Breast epithelium (tissue), 4 donors: ENCODE measurements at regions not wholly inside any gene's neighbourhood (a gene's known extent, or its start where the extent isn't known, plus 50 kb on each side); places are given as distances from the start of the nearest gene placed in this dataset.

Experiments
- DNase-seq, 2 donors: peaks; one replicate each; pipeline ENCODE4 v3.0.0-alpha.2; 2019; ENCODE audit warnings: low spot score in 2 of 2
- H3K27ac ChIP-seq, 2 donors: fragments of 200-600 bp; sonication (generic) in 1 of 2; one replicate each; pipeline ENCODE4 v1.5.1; 2016 to 2019; ENCODE audit warnings: mild to moderate bottlenecking in 1 of 2
- H3K27me3 ChIP-seq, 2 donors: fragments of 200-600 bp; sonication (generic) in 1 of 2; one replicate each; pipeline versions ENCODE4 v1.5.1 to v1.6.0; 2017 to 2019; ENCODE audit warnings: control low read depth in 1 of 2, mild to moderate bottlenecking in 1 of 2
- H3K36me3 ChIP-seq: fragments of 200-600 bp; one replicate; pipeline ENCODE4 v1.5.1; 2019
- H3K4me1 ChIP-seq, 2 donors: fragments of 200-600 bp; sonication (generic); one replicate each; pipeline ENCODE4 v1.5.1; 2016 to 2019; ENCODE audit warnings: control low read depth in 1 of 2
- H3K4me3 ChIP-seq, 3 donors: fragments of 200-600 bp; sonication (generic); 1 replicate in 2 of 3; 2 replicates in 1 of 3; pipeline ENCODE4 v1.5.1; 2016 to 2019; ENCODE audit warnings: mild to moderate bottlenecking in 3 of 3, moderate library complexity in 2 of 3
- H3K9me3 ChIP-seq, 2 donors: fragments of 200-600 bp; sonication (generic) in 1 of 2; one replicate each; pipeline ENCODE4 v1.5.1; 2016 to 2019; ENCODE audit warnings: control low read depth in 1 of 2
- POLR2A ChIP-seq: fragments of 450-650 bp; IDR thresholded peaks from one replicate; pipeline ENCODE4 v1.6.1; 2016; ENCODE audit warnings: antibody characterized with exemption, mild to moderate bottlenecking, moderate library complexity
- POLR2AphosphoS5 ChIP-seq, 3 donors: sonication (generic); formaldehyde crosslinking; IDR thresholded peaks; one replicate each; pipeline ENCODE4 v1.6.1; 2017; ENCODE audit warnings: antibody characterized with exemption in 3 of 3
- intact Hi-C: fragments of 100-400 bp; cut with DNase I; formaldehyde crosslinking; loops from one replicate; pipeline ENCODE4 v1.15.1; 2023; ENCODE audit warnings: low total_unique reads
- TF ChIP-seq, protein P1 (sequence below), 3 donors: fragments of 450-650 bp; IDR thresholded peaks; one replicate each; pipeline ENCODE4 v1.5.1; 2016 to 2017; ENCODE audit warnings: antibody characterized with exemption in 3 of 3, mild to moderate bottlenecking in 3 of 3, moderate library complexity in 3 of 3

DNA sequence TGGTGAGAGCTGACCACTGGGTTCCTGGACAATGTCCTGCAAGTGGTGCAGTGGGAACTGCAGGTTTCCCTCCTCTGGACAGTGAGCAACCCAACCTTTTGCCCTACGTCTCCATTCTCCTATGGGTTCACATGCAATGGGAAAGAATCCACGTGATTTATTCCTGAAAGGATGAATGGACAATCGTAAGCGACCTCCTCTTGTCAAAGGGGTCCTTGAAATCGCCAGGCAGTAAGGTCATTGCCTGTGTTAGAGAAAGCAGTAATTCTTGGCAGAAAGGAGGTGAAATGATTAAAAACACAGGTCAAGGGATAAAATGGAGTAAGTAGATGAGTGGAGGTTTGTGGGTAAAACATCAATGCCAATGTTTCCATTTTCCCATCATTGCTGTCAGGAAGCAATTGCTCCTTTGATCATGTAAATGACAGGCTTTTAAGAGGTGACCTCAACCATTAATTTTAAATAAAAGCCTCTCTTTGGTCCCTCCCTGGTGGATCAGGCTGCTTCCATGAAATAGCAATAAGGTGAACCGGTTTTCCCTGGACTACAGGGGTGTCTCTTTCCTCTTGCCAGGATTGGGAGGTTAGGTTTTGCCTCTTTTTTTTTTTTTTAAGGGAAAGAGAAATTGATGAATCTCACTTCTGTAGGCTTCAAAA is 330.0 kb upstream of the PRKCQ start:
- Histone ChIP-seq H3K36me3 (no peaks in the 10 kb centered on the region), H3K4me3 (no peak overlapping the region), H3K27me3 (no peaks in the 10 kb centered on the region), H3K27ac (no peak overlapping the region), H3K9me3 (no peaks in the 10 kb centered on the region), H3K4me1 (no peaks in the 10 kb centered on the region)
- TF ChIP-seq, protein P1, sequence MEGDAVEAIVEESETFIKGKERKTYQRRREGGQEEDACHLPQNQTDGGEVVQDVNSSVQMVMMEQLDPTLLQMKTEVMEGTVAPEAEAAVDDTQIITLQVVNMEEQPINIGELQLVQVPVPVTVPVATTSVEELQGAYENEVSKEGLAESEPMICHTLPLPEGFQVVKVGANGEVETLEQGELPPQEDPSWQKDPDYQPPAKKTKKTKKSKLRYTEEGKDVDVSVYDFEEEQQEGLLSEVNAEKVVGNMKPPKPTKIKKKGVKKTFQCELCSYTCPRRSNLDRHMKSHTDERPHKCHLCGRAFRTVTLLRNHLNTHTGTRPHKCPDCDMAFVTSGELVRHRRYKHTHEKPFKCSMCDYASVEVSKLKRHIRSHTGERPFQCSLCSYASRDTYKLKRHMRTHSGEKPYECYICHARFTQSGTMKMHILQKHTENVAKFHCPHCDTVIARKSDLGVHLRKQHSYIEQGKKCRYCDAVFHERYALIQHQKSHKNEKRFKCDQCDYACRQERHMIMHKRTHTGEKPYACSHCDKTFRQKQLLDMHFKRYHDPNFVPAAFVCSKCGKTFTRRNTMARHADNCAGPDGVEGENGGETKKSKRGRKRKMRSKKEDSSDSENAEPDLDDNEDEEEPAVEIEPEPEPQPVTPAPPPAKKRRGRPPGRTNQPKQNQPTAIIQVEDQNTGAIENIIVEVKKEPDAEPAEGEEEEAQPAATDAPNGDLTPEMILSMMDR (IDR thresholded peaks at IDR 0.05), result no peak
- no peak for TF ChIP-seq POLR2A
- TF ChIP-seq POLR2AphosphoS5 (IDR thresholded peaks at IDR 0.05), result no peak
- intact Hi-C loops, result no loop called here
- no peak for DNase-seq

DNA sequence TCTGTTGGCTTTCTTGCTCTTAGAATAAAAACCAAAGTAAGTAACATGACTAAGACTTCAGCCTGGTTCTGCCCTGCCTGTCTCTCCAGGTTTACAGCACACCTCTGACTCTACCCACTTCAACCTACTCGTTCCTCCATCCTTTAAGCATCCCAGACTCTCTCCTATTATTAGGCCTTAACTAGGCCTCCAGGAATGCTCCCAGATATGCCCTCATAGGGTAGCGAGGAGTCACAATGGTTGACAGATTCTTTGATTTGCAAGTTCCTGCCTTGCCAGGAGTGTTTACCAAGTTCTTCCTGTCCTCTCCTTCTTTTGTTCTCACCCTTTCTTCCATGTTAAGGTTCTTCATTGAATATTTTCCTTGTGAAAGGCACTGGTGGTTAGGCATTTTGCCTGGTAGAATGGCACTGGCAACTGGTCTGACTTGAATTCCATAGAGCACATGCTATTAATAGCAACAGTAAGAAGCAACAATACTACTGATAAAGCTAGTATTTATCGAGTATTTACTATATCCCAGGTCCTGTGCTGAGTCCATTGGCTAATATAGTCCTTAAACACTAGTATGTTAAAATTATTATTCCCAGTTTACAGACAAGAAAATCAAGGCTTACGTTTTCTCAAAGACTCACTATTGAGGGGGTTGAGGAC is 327.9 kb upstream of the PRKCQ start:
- no peak for DNase-seq
- Histone ChIP-seq H3K4me3 (no peak overlapping the region), H3K27ac (no peak overlapping the region), H3K36me3 (no peaks in the 10 kb centered on the region), H3K9me3 (no peaks in the 10 kb centered on the region), H3K27me3 (no peaks in the 10 kb centered on the region), H3K4me1 (no peaks in the 10 kb centered on the region)
- TF ChIP-seq, protein P1 (IDR thresholded peaks at IDR 0.05), result no peak
- TF ChIP-seq POLR2AphosphoS5 (IDR thresholded peaks at IDR 0.05), result no peak
- no peak for TF ChIP-seq POLR2A
- intact Hi-C loops, result no loop called here

DNA sequence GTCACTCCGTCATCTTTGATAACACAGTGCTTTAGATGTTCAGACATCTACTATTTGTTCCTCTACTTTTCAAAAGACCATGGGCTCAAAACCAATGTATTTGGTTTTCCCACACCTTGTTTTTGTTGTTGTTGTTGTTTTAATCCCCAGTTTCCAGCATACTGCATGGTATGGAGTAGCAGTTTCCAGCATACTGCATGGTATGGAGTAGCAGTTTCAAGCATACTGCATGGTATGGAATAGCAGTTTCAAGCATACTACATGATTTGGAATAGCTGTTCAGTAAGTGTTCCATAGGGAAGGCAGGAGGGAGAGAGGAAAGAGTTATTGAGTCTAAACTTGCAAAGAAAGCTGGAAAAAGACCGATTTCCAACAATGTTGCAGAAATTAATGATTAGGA is 314.3 kb upstream of the PRKCQ start:
- H3K27ac ChIP-seq, result no peak overlapping the region
- intact Hi-C loops, result no loop called here
- no peaks in the 10 kb centered on the region for H3K27me3 ChIP-seq
- no peak overlapping the region for H3K4me3 ChIP-seq
- H3K9me3 ChIP-seq, result no peaks in the 10 kb centered on the region
- no peak for DNase-seq
- TF ChIP-seq, protein P1 (IDR thresholded peaks at IDR 0.05), result no peak
- TF ChIP-seq POLR2AphosphoS5 (IDR thresholded peaks at IDR 0.05) (no peak), POLR2A (no peak)
- H3K4me1 ChIP-seq, result no peaks in the 10 kb centered on the region
- no peaks in the 10 kb centered on the region for H3K36me3 ChIP-seq

DNA sequence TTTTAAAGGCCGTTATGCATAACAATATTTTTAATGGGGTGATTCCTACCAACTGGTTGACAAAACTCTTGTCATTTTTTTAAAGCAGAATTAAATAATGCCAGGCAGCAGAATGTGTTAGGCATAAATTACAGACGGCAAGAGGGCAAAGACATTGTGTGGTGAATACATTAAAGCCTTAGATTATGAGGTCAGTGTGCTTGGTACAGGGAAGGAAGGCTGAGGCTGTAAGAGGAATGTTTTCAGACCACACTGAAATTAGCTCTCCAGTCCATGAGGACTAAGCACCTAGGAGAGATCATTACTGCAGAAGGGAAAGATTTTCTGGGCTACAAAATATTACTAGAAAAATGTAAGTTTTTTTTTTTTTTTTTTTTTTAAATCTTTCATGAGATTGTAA is 312.8 kb upstream of the PRKCQ start:
- Histone ChIP-seq H3K4me1 (no peaks in the 10 kb centered on the region), H3K36me3 (no peaks in the 10 kb centered on the region), H3K9me3 (no peaks in the 10 kb centered on the region), H3K4me3 (no peak overlapping the region), H3K27ac (no peak overlapping the region), H3K27me3 (no peaks in the 10 kb centered on the region)
- DNase-seq, result no peak
- intact Hi-C loops, result no loop called here
- TF ChIP-seq, protein P1 (IDR thresholded peaks at IDR 0.05), result no peak
- TF ChIP-seq POLR2A (no peak), POLR2AphosphoS5 (IDR thresholded peaks at IDR 0.05) (no peak)

DNA sequence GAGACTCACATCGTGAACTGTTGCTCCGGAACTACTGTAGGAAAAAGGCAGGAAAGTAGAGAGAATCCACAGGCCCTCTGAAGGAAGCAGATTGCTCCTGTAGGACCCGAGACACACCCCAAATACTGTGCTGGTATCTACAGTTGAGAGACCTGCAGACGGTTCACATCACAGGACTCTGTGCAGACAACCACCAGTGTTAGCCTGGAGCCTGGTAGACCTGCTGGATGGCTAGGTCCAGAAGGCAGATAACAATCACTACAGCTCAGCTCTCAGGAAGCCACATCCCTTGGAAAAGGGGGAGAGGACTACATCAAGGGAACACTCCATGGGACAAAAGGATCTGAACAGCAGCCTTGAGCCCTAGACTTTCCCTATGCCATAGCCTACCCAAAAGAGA is 311.8 kb upstream of the PRKCQ start:
- intact Hi-C loops, result no loop called here

More for the DNA sequence above, 311.8 kb upstream of the PRKCQ start:
- H3K27ac ChIP-seq, result no peak overlapping the region
- H3K4me1 ChIP-seq, result no peaks in the 10 kb centered on the region
- no peaks in the 10 kb centered on the region for H3K36me3 ChIP-seq
- H3K9me3 ChIP-seq, result no peaks in the 10 kb centered on the region
- no peak for DNase-seq
- TF ChIP-seq, protein P1 (IDR thresholded peaks at IDR 0.05), result no peak
- TF ChIP-seq POLR2AphosphoS5 (IDR thresholded peaks at IDR 0.05) (no peak), POLR2A (no peak)
- H3K27me3 ChIP-seq, result no peaks in the 10 kb centered on the region
- H3K4me3 ChIP-seq, result no peak overlapping the region
